NT2/D1 (cell line): ENCODE measurements at regions not wholly inside any gene's neighbourhood (a gene's known extent, or its start where the extent isn't known, plus 50 kb on each side); places are given as distances from the start of the nearest gene placed in this dataset.

ENCODE experiments used
- DNase-seq: peaks from one replicate; pipeline ENCODE4 v3.0.0-alpha.2; 2011; ENCODE audit warnings: low read depth, low spot score
- H3K27me3 ChIP-seq: 2 replicates; pipeline ENCODE4 v1.6.0; 2011; ENCODE audit warnings: mild to moderate bottlenecking; ENCODE audit not compliant: insufficient read length, insufficient read depth
- H3K36me3 ChIP-seq: 2 replicates; pipeline ENCODE4 v1.6.1; 2011; ENCODE audit warnings: mild to moderate bottlenecking, low read length, mixed read lengths; ENCODE audit not compliant: insufficient read depth, insufficient read length
- H3K4me1 ChIP-seq: 2 replicates; pipeline ENCODE4 v1.5.1; 2011; ENCODE audit not compliant: insufficient read depth, insufficient read length
- H3K4me3 ChIP-seq: 2 replicates; pipeline ENCODE4 v1.5.1; 2011; ENCODE audit warnings: low read depth; ENCODE audit not compliant: insufficient read length
- H3K9ac ChIP-seq: 2 replicates; pipeline ENCODE4 v1.6.0; 2011; ENCODE audit warnings: low read depth; ENCODE audit not compliant: insufficient read length
- H3K9me3 ChIP-seq: 2 replicates; pipeline ENCODE4 v1.5.1; 2011; ENCODE audit warnings: mild to moderate bottlenecking, low read length; ENCODE audit not compliant: insufficient read depth
- SUZ12 ChIP-seq: IDR thresholded peaks from 2 replicates; pipeline ENCODE4 v1.6.1; 2011; ENCODE audit not compliant: insufficient read length, insufficient read depth; ENCODE audit errors: extremely low read depth
- YY1 ChIP-seq: IDR thresholded peaks from 2 replicates; pipeline ENCODE4 v1.6.1; 2011; ENCODE audit not compliant: insufficient read length, insufficient read depth
- ZNF274 ChIP-seq: IDR thresholded peaks from 2 replicates; pipeline ENCODE4 v1.6.1; 2011; ENCODE audit warnings: mild to moderate bottlenecking, low read depth, low read length

GRCh38 chr13:34108410-34108809 lies 290.5 kb downstream of the RFC3 start:
- Histone ChIP-seq H3K9ac (no peak overlapping the region), H3K36me3 (no peaks in the 10 kb centered on the region), H3K9me3 (peaks cover 6% of the 10 kb centered on the region; the same call in 1 of the 2 replicates), H3K4me3 (no peak overlapping the region), H3K27me3 (no peaks in the 10 kb centered on the region), H3K4me1 (no peaks in the 10 kb centered on the region)
- DNase-seq = no peak
- no peak for TF ChIP-seq SUZ12
- no peak for TF ChIP-seq YY1
- TF ChIP-seq ZNF274 = no peak

- H3K9me3 ChIP-seq = no peaks in the 10 kb centered on the region
- H3K4me3 ChIP-seq = no peak overlapping the region
- DNase-seq = no peak
- no peaks in the 10 kb centered on the region for H3K4me1 ChIP-seq
- TF ChIP-seq ZNF274 = no peak
- no peak for TF ChIP-seq SUZ12
- no peak for TF ChIP-seq YY1
- H3K36me3 ChIP-seq = no peaks in the 10 kb centered on the region
- no peak overlapping the region for H3K9ac ChIP-seq
- no peaks in the 10 kb centered on the region for H3K27me3 ChIP-seq
Measured at GRCh38 chr13:34114581-34114980, 296.6 kb downstream of the RFC3 start.

GRCh38 chr13:34116651-34117050 lies 298.7 kb downstream of the RFC3 start:
- DNase-seq = no peak

GRCh38 chr13:34124666-34125306 lies 306.8 kb downstream of the RFC3 start:
- H3K9ac ChIP-seq = no peak overlapping the region
- TF ChIP-seq ZNF274 = no peak
- TF ChIP-seq YY1 = no peak
- no peak for TF ChIP-seq SUZ12
- no peak overlapping the region for H3K4me3 ChIP-seq
- no peaks in the 10 kb centered on the region for H3K27me3 ChIP-seq
- H3K9me3 ChIP-seq = no peaks in the 10 kb centered on the region
- H3K4me1 ChIP-seq = no peaks in the 10 kb centered on the region
- no peaks in the 10 kb centered on the region for H3K36me3 ChIP-seq
- DNase-seq = no peak

More at GRCh38 chr13:34116651-34117050, 298.7 kb downstream of the RFC3 start:
- Histone ChIP-seq H3K36me3 (no peaks in the 10 kb centered on the region), H3K9me3 (no peaks in the 10 kb centered on the region), H3K4me3 (no peak overlapping the region), H3K27me3 (no peaks in the 10 kb centered on the region), H3K9ac (no peak overlapping the region), H3K4me1 (no peaks in the 10 kb centered on the region)
- TF ChIP-seq ZNF274 (no peak), YY1 (no peak), SUZ12 (no peak)

- Histone ChIP-seq H3K4me3 (no peak overlapping the region), H3K4me1 (no peaks in the 10 kb centered on the region), H3K9me3 (no peaks in the 10 kb centered on the region), H3K27me3 (no peaks in the 10 kb centered on the region), H3K9ac (no peak overlapping the region), H3K36me3 (no peaks in the 10 kb centered on the region)
- DNase-seq = no peak
- TF ChIP-seq SUZ12 (no peak), YY1 (no peak), ZNF274 (no peak)
Measured at GRCh38 chr13:34127523-34127922, 309.6 kb downstream of the RFC3 start.

GRCh38 chr13:34128661-34129060 lies 310.7 kb downstream of the RFC3 start:
- Histone ChIP-seq H3K4me1 (no peaks in the 10 kb centered on the region), H3K36me3 (no peaks in the 10 kb centered on the region), H3K27me3 (no peaks in the 10 kb centered on the region), H3K9me3 (no peaks in the 10 kb centered on the region), H3K4me3 (no peak overlapping the region), H3K9ac (no peak overlapping the region)
- TF ChIP-seq ZNF274 (no peak), SUZ12 (no peak), YY1 (no peak)
- DNase-seq = no peak

- H3K4me3 ChIP-seq = no peak overlapping the region
Measured at GRCh38 chr13:34129436-34129835, 311.5 kb downstream of the RFC3 start.

More at GRCh38 chr13:34129436-34129835, 311.5 kb downstream of the RFC3 start:
- Histone ChIP-seq H3K9me3 (no peaks in the 10 kb centered on the region), H3K36me3 (no peaks in the 10 kb centered on the region), H3K4me1 (no peaks in the 10 kb centered on the region), H3K9ac (no peak overlapping the region), H3K27me3 (no peaks in the 10 kb centered on the region)
- TF ChIP-seq SUZ12 (no peak), YY1 (no peak), ZNF274 (no peak)
- no peak for DNase-seq
